GM19238 (cell line): ENCODE measurements at regions not wholly inside any gene's neighbourhood (a gene's known extent, or its start where the extent isn't known, plus 50 kb on each side); places are given as distances from the start of the nearest gene placed in this dataset.
"Not testable (repeated sequence)": the region's sequence is repeated elsewhere in the genome, so short reads cannot be mapped to it uniquely, and the experiment has no call there.

ENCODE experiments used
- DNase-seq: peaks from one replicate; pipeline ENCODE4 v3.0.0; 2011; ENCODE audit warnings: low spot score; ENCODE audit not compliant: insufficient read length

DNA sequence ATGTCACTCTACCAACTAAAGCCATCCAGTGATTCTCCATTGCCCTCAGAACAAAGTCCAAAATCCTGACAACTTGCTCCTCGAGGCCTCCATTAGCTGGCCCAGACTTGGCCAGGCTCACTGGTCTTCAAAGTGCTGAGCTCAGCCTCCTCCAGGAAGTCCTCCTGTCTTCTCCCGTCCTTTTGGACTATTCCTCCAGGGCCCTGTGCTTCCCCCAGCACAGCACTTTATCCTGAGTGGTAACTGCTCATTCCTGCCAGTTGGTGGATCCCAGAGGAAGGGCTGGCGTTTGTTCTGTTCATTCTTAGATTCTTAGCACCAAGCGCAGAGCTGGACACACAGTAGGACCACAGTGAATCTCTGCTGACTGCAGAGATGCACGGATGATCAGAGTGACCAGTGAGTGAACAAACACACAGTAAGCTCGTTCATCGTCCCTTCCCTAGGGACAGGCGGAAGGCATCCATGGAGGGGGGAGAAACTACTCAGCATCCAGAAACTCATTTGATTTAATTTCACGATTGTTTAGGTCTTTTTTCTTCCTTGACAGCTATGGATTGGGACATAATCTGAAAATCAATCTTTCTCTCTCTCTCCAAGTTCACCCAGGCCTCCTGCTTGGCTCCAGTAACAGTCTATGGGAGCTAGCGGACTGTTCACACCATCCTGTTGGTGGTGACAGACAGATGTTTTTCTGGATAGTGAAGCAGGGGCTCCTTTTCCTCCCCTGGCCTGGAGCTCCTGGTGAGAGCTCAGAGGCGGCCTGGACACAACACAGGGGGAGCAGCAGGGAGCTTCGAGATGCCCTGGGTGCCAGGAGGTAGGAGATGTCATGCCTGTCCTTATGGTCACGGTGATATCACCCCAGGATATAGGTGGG is 180.2 kb downstream of the PTPRU start:
- no peak for DNase-seq

DNA sequence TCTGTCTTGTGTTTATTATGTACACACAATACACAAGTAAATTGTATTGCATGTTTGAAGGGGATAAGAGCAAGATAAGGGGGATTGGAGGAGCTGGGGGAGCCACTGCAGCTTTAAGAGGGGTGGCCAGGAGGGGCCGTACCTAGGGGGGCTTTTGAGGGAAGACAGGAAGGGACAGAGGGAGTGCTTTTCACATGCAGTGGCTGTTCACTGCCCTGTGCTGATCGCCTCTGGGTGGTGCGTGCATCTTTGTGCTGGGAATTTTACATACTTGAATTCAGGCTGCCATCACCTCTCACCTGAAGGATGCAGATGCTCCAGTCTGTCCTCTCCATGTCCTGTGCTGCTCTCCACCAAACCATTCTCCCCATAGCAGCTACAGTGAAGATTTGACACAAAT is 179.5 kb downstream of the PTPRU start:
- no peak for DNase-seq

DNA sequence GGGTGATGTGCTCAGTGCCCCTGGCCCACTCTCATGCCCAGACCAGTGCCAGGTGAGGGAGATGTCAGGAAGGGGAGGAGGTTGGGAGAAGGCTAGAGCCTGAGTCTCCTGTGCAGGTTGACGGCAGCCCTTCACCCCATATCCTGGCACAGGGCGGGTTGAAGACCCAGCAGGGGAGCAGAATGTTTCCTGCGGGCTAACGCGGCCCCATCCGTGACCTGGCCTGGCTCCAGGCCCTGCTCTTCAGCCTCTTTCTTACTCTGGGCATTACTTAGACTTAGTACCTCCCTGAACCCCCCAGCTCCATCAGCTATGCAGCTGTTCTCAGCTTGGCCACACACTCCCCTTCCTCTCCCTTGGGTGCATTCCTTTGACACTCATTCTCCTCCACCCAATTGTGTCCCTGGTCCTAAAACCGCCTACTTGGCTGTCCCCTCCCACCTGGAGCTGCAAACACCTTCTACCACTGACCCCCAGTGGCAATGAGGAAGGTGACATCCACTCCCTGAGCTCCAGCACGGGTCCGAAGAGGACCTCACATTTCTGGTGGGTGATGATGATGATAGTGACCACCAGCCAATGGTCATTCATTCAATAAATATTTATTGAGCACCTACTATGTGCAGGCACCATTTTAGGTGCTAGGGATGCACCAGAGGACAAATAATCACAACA is 179.0 kb downstream of the PTPRU start:
- DNase-seq: no peak

DNA sequence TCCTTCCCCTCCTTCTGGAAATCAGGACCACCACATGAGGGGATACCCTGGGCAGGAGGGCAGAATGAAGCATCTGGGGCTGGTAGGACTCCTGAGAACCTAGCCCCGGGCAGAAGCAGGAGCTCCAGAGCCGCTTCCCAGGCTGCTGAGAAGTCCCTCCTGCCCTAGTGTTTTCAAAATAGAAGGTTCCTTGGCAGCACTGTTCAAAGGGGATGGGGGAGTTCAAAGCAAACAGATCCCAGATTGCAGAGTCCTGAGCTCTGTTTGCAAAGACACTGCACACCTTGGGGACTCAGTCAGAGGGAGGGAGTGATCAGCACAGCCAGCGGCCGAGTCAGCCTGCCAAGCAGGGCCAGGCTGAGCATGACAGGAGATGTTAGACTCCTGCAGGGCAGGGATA is 177.8 kb downstream of the PTPRU start:
- no peak for DNase-seq

DNA sequence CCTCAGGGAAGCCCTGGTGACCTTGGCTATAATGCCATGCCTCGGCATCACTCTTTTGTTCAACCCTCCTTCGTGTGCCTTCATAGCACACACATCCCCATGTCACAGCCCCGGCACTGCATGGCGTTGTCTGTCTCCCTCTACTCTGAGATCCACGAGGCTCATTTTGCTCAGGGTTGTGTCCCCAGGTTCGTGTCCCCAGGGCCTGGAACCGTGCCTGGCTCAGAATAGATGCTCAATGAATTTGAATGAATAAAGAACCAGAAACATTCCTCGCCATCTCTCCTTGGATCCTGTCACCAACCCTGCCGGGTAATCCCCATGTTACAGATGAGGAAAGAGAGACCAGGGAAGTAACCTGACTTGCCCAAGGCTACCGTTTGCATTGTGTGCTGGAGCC is 177.3 kb downstream of the PTPRU start:
- no peak for DNase-seq

DNA sequence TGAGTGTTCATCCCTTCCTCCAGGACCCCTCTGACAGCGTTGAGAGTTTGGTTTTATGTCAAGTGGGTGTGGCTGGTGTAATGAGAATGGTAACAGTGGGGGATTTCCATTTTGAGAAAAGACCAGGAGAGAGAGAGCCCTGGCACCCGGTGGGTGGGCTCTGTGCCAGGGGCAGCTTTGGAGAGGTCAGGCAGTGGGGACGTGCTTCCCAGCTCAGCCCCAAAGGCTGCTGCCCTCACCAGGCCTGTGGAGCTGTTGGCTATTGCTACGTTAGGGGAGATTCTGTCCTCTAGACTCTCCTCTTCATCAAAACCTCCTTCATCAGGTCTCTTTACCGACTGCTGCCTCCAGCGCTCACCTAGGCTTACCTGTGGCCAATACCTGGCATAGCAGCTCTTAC is 176.3 kb downstream of the PTPRU start:
- DNase-seq: no peak

DNA sequence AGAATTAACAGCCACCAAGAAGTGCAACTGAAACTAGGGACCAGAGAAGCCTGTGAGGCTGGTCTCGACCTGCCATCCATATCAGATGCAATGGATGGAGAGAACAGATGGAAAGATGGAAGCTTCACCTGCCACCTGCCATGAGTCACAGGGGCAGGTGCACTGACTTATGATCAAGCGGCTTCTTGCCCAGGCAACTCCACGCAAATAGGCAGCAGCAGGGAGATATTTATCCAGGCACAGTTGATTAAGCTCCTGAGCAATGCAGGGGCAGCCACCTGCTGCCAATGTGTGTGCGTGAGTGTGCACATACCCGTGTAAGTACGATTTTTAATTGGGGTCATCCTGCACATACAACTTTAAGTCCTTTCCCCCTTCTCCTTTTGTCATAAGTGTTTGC is 174.2 kb downstream of the PTPRU start:
- DNase-seq: no peak

DNA sequence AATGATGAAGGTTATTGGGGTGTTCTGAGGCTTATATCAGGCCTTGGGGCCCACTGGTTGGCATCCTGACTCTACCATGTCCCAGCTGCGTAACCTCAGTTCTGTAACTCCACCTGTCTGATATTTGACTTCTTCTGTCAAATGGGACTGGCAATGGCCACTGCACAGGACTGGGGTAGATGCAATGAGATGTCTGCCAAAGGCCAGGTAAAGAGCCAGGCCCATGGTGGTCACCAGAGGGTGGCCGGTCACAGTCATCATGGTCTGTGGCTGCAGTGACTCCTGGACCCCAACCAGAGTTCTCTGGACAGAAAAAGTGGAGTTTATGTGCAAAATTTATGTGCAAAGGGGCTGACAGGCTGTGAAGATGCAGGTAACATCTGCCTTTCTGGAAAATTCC is 173.3 kb downstream of the PTPRU start:
- no peak for DNase-seq

DNA sequence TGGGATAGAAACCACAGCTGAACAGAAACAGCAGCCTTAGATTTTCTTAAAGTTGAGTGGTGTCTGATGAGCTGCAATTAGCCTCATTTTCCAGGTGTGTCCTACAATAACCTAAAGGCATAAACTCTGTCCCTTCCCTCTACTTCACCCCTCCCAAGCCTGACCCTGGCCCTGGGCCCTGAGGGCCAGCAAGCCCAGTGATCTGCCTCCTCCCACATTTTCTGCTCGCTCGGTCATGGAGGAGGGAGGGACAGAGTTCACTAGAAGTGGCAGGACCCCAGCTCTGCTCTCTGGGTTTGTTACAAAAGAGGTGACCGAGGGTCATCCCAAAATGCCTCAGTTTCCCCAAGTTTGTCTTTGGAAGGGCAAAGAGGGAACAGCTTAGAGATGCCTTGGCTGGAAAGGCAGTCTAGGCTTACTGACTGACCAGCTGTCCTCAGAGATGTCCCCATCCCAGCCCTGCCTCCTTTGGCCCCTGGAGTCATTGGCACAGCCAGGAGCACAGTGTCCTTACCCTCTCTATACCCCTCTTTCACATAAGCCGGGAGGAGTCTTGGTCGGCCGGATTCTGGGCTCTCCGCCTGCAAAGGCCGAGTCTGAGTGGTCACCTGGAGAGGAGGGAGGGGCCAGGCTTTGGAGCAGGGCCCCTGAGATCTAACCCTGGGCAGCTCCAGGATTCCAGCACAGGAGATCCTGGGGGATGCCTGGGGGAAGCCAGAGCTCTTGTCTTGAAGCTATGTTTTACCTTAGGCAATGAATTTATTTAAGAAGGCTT is 172.7 kb downstream of the PTPRU start:
- DNase-seq: no peak

DNA sequence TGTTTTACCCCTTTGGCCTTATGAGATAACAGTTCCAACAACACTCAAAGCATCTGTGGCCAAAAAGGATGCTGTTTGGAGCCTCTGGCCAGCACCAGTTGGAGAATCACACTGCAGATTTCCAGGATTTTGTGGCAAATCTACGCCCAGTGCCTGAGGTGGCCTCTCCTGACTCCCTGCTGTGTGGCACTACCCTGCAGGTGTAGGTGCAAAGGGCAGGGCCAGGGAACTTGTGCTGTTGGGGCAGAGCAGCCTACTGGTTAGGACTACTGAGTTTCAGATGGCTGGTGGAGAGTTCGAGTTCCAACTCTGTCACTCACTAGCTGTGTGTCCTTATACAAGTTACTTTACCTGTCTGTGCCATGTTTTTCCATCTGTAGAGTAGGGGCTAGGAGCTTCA is 170.5 kb downstream of the PTPRU start:
- no peak for DNase-seq

DNA sequence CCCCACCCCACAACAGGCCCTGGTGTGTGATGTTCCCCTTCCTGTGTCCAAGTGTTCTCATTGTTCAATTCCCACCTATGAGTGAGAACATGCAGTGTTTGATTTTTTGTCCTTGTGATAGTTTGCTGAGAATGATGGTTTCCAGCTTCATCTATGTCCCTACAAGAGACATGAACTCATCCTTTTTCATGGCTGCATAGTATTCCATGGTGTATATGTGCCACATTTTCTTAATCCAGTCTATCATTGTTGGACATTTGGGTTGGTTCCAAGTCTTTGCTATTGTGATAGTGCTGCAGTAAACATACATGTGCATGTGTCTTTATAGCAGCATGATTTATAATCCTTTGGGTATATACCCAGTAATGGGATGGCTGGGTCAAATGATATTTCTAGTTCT is 163.9 kb downstream of the PTPRU start:
- not testable (repeated sequence) for DNase-seq

DNA sequence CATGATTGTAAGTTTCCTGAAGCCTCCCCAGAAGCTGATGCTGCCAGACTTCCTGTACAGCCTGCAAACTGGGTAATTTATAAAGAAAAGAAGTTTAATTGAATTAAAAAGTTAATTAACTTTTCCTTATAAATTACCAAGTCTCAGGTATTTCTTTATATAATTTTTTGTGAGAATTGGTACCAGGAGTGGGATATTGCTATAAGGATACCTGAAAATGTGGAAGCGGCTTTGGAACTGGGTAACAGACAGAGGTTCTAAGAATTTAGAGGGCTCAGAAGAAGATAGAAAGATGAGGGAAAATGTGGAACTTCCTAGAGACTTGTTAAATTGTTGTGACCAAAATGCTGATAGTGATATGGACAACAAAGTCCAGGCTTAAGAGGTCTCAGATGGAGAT is 163.1 kb downstream of the PTPRU start:
- DNase-seq: no peak

DNA sequence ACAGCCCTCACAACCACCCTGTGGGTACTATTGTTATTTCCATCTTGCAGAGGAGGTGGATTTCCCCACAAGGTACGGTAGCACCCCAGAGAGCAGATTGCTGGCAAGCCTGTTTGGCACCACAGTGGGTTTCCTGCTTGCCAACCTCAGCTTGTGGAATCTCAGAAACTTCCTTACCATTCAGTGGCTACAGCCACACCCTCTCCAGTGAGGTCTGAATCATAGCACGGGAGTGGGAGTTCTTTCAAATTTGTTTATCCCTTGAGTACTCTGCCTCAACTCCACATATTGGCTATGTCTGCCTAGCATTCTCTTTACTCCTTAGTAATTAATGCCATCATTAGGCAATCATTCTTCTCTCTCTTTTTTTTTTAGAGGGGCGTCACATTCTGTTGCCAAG is 162.1 kb downstream of the PTPRU start:
- DNase-seq: no peak

DNA sequence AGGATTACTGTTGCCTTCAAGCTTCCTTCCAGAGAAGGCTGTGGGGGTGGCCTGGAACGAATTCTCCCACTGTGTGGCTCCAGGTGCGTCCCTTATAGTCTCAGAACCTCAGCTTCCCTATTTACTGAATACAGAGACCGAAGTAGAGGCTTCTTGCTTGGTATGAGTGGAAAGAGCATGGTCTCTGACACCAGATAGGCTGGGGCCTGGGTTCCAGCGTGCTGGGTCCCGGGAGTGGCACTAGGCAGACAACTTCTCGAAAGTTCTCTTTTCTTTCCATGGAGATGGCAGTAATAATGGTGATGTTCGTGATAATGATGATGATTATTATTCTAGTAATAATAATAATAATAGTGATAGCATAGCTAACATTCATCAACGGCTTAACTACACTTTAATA is 161.7 kb downstream of the PTPRU start:
- no peak for DNase-seq

DNA sequence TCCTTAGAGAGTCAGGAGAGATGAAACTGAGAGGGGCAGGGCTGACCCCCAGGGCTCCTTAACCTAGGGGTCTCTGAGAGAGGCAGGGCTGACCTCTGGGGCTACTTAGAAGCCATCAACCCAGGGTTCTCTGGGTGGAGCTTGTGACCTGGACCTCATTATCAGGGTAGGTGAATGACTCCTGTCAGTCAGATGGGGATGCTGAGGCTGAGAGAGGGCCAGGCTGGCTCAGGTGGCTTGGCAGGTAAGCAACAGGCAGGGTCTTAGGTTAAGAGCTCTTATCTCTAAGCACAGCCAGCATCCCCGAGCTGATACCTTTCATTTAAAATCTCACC is 160.9 kb downstream of the PTPRU start:
- no peak for DNase-seq

DNA sequence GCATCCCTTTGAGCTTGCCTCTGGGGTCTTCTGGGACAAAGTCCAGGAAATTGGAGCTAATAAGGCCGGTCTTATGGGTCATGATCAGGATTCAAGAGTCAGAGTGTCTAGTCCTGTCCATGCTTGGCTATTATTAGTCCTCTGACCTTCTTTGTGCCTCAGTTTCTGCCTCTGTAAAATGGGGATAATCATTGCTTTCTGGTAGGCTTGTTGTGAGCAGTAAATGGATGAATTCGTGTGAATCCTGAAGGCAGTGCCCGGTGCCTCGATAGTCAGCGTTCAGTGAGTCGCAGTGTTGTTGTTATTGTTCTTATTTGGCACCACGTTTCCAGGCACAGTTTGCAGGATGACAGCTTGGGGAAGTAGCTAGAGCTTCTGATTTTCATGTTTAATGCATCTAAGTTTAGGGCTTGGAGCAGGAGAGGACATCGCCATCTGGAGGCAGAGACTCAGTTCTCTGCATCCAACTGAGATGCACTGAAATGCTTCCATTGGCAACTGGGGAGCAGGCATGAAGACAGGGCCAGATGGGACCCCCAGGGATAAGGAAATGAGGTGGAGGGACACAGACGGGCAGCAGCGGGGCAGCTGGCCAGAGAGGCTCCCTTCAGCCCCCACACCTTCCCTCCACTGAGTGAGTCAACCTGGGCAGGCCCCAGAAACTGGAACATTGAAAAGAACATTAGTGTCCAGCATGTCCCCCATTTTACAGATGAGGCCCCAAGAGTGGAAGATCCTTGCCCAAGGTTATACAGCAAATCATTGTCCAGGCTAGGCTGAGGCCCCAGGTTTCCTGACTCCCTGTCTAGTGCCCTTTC is 160.3 kb downstream of the PTPRU start:
- no peak for DNase-seq

DNA sequence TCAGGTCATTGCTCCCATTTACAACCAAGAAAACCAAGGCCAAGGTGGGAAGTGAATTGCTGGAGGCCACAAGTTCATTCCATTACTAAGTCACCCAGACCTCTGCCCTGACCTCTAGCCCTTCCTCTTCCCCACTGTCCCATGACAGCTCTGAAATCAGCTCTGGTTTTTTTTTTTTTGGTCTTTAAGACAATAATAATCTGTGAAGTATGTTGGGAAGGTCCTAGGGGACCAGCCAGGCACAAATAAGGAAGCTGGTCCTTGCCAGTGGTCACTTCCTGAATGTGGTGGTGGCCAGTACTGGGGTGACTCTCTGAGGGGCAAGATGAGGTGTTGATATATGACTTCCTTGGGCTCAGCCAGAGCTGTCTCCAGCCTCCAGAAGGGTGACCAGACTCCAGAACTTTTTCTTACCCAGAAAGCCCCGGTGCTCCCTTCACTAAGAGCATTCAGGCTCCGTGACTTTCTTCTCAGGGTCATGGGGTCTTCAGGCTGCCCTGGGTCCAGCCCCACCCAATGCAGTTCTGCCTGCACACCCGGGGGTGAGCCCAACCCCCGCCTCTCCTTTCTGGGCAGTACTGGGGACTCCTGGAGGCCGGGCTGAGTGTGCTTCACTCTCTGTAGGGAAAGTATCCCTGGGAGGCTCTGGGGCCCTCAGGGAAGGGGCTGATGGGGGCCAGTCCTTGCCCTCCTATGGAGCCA is 159.6 kb downstream of the PTPRU start:
- no peak for DNase-seq

DNA sequence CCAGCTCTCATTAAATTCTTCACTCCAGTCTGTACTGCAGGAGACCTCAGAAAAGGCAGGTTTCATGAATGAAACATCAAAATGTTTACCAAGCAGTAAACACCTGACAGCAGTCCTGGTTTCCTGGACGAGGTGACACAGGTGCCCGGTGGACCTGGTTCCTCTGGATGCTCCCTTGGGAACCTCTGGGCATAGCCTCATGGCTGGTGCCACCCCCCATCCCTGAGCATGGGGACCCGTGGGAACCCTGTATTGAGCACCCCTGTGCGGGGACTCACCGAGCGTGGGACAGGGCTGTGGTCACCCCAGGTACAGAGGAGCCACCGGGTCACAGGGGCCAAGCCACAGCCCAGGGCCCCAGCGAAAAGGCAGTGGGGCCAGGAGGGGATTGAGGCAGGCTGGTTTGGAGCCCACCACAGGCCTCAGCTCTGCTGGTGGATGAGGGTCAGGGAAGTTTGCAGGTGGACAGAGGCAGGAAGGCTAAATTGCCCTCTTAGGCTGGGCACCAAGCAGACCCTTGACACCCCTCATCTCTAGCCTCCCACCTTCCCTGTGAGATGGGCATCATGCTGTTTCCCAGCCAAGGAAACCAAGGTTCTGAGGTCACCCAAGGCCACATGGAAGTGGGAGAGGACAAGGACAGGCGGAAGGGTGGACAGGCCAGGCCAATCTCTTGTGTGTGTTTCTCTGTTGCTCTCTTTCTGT is 158.4 kb downstream of the PTPRU start:
- DNase-seq: no peak

DNA sequence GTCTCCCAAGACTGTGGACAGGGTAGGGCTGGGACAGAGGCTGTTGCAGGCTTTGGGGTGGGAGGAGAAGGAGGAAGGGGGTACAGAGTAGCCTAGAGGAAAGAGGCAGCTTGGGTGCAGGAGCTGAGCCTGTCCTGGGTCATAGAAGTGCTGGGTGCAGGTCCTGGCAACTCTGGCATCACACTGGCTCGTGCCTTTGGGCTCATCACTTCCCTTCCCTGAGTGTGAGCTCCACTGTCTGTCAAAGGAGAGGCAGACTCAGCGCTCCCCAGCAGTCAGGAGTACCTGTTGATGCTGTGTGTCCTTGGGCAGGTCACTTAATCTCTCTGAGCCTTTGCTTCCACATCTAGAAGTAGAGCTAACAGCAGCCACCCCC is 157.1 kb downstream of the PTPRU start:
- no peak for DNase-seq
